ENCODE measurements at regions not wholly inside any gene's neighbourhood (a gene's known extent, or its start where the extent isn't known, plus 50 kb on each side); places are given as distances from the start of the nearest gene placed in this dataset.

- no peak for DNase-seq (ENCODE audit: low read depth in 1 of 2, low spot score in 1 of 2)
These were observed 352.5 kb upstream of the MGMT start for GRCh38 chr10:129114588-129114987.

GRCh38 chr10:129116371-129116770, 350.7 kb upstream of the MGMT start:
- DNase-seq (ENCODE audit: low read depth in 1 of 2, low spot score in 1 of 2): no peak

- DNase-seq (ENCODE audit: low read depth in 1 of 2, low spot score in 1 of 2): no peak
These were observed 346.6 kb upstream of the MGMT start for GRCh38 chr10:129120441-129120840.

GRCh38 chr10:129122846-129123245, 344.2 kb upstream of the MGMT start:
- no peak for DNase-seq (ENCODE audit: low read depth in 1 of 2, low spot score in 1 of 2)

- no peak for DNase-seq (ENCODE audit: low read depth in 1 of 2, low spot score in 1 of 2)
These were observed 343.6 kb upstream of the MGMT start for GRCh38 chr10:129123428-129123827.

- DNase-seq (ENCODE audit: low read depth in 1 of 2, low spot score in 1 of 2): no peak
These were observed 340.1 kb upstream of the MGMT start for GRCh38 chr10:129126982-129127381.

- no peak for DNase-seq (ENCODE audit: low read depth in 1 of 2, low spot score in 1 of 2)
These were observed 335.4 kb upstream of the MGMT start for GRCh38 chr10:129131457-129132132.

- no peak for DNase-seq (ENCODE audit: low read depth in 1 of 2, low spot score in 1 of 2)
These were observed 333.2 kb upstream of the MGMT start for GRCh38 chr10:129133856-129134255.

- no peak for DNase-seq (ENCODE audit: low read depth in 1 of 2, low spot score in 1 of 2)
These were observed 332.7 kb upstream of the MGMT start for GRCh38 chr10:129134371-129134770.

- no peak for DNase-seq (ENCODE audit: low read depth in 1 of 2, low spot score in 1 of 2)
These were observed 331.4 kb upstream of the MGMT start for GRCh38 chr10:129135624-129136023.

- DNase-seq (ENCODE audit: low read depth in 1 of 2, low spot score in 1 of 2): no peak
These were observed 331.0 kb upstream of the MGMT start for GRCh38 chr10:129136074-129136473.

- no peak for DNase-seq (ENCODE audit: low read depth in 1 of 2, low spot score in 1 of 2)
These were observed 330.1 kb upstream of the MGMT start for GRCh38 chr10:129136951-129137350.

GRCh38 chr10:129140921-129141885, 325.8 kb upstream of the MGMT start:
- DNase-seq (ENCODE audit: low read depth in 1 of 2, low spot score in 1 of 2): no peak

GRCh38 chr10:129151281-129151680, 315.8 kb upstream of the MGMT start:
- no peak for DNase-seq (ENCODE audit: low read depth in 1 of 2, low spot score in 1 of 2)

- DNase-seq (ENCODE audit: low read depth in 1 of 2, low spot score in 1 of 2): no peak
These were observed 310.6 kb upstream of the MGMT start for GRCh38 chr10:129156406-129156805.

GRCh38 chr10:129157185-129157584, 309.9 kb upstream of the MGMT start:
- no peak for DNase-seq (ENCODE audit: low read depth in 1 of 2, low spot score in 1 of 2)

GRCh38 chr10:129161150-129161549, 305.9 kb upstream of the MGMT start:
- no peak for DNase-seq (ENCODE audit: low read depth in 1 of 2, low spot score in 1 of 2)

- DNase-seq (ENCODE audit: low read depth in 1 of 2, low spot score in 1 of 2): no peak
These were observed 303.5 kb upstream of the MGMT start for GRCh38 chr10:129163531-129163930.

GRCh38 chr10:129165076-129165720, 301.8 kb upstream of the MGMT start:
- DNase-seq (ENCODE audit: low read depth in 1 of 2, low spot score in 1 of 2): no peak

- DNase-seq (ENCODE audit: low read depth in 1 of 2, low spot score in 1 of 2): no peak
These were observed 301.3 kb upstream of the MGMT start for GRCh38 chr10:129165770-129166169.

GRCh38 chr10:129168660-129169059, 298.4 kb upstream of the MGMT start:
- DNase-seq (ENCODE audit: low read depth in 1 of 2, low spot score in 1 of 2): no peak

- no peak for DNase-seq (ENCODE audit: low read depth in 1 of 2, low spot score in 1 of 2)
These were observed 297.9 kb upstream of the MGMT start for GRCh38 chr10:129169115-129169514.
